ENCODE measurements at regions not wholly inside any gene's neighbourhood (a gene's known extent, or its start where the extent isn't known, plus 50 kb on each side); places are given as distances from the start of the nearest gene placed in this dataset.

DNA sequence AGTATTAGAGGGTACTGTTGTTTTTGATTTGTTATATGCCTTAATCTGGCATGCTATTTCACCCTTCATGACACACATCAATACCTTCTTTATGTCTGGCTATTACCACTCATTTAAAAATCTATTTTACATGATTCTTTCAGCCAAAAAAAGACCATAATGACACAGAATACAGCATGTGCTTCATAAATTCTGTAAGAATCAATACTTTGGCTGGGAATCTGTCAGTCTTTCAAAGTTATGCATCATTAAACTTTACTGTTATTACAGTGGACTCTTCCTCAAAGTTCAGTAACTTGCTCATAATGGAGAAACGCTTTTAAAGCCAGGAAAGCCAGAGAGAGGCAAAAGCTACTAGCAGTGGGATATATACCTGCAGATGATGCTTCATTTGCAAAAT is 247.2 kb upstream of the ADGRL2 start:
- Histone ChIP-seq H3K4me1 (peaks cover 0 to 11% (median 0%) of the 10 kb centered on the region in 9 donors), H3K27ac (no peak overlapping the region), H3K36me3 (no peaks in the 10 kb centered on the region), H3K27me3 (no peaks in the 10 kb centered on the region), H3K4me3 (no peak overlapping the region), H3K9me3 (no peaks in the 10 kb centered on the region)
- DNase-seq (no peak), ATAC-seq (no peak)
- TF ChIP-seq, protein P1, sequence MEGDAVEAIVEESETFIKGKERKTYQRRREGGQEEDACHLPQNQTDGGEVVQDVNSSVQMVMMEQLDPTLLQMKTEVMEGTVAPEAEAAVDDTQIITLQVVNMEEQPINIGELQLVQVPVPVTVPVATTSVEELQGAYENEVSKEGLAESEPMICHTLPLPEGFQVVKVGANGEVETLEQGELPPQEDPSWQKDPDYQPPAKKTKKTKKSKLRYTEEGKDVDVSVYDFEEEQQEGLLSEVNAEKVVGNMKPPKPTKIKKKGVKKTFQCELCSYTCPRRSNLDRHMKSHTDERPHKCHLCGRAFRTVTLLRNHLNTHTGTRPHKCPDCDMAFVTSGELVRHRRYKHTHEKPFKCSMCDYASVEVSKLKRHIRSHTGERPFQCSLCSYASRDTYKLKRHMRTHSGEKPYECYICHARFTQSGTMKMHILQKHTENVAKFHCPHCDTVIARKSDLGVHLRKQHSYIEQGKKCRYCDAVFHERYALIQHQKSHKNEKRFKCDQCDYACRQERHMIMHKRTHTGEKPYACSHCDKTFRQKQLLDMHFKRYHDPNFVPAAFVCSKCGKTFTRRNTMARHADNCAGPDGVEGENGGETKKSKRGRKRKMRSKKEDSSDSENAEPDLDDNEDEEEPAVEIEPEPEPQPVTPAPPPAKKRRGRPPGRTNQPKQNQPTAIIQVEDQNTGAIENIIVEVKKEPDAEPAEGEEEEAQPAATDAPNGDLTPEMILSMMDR (IDR thresholded peaks at IDR 0.05), result no peak
- 95 to 97% methylated on average over 1 of the region's 1 CpG for WGBS, 2 donors
- intact Hi-C loops (cut with DNase I), result loop anchor here in 4 of 10 donors (10.0 kb wide), 2 partner anchors 201 to 249 kb away; no protein-coding TSS in a partner anchor

DNA sequence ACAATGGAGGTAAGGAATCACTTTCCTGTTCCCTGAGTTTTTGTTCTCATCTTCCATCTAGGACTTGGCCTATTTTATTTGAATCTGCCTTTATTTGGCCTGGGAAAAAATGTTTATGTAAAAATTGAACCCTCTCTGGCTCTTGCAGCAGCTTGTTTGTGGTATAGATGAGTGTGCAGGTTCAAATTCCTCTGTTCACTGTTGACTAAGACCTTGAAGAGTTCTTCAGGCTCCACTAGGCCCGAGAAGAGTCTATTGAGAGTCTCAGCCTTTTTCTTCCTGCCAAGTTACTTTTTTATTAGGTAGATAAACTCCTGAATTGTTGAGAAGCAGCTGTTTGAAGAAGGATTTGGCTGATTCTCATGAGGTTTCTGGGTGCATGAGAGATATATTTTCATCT is 248.8 kb upstream of the ADGRL2 start:
- TF ChIP-seq, protein P1 (IDR thresholded peaks at IDR 0.05), result no peak
- DNase-seq, result no peak
- no peak overlapping the region for H3K27ac ChIP-seq
- H3K27me3 ChIP-seq, result no peaks in the 10 kb centered on the region
- no peaks in the 10 kb centered on the region for H3K36me3 ChIP-seq
- no peaks in the 10 kb centered on the region for H3K9me3 ChIP-seq
- WGBS, 2 donors, result 77 to 79% methylated on average over 1 of the region's 1 CpG
- intact Hi-C loops (cut with DNase I), result loop anchor here in 4 of 10 donors (2.0 to 10.0 kb wide), 3 partner anchors 137 to 247 kb away; no protein-coding TSS in a partner anchor
- peaks cover 0 to 13% (median 0%) of the 10 kb centered on the region in 9 donors for H3K4me1 ChIP-seq
- H3K4me3 ChIP-seq, result no peak overlapping the region
- no peak for ATAC-seq

DNA sequence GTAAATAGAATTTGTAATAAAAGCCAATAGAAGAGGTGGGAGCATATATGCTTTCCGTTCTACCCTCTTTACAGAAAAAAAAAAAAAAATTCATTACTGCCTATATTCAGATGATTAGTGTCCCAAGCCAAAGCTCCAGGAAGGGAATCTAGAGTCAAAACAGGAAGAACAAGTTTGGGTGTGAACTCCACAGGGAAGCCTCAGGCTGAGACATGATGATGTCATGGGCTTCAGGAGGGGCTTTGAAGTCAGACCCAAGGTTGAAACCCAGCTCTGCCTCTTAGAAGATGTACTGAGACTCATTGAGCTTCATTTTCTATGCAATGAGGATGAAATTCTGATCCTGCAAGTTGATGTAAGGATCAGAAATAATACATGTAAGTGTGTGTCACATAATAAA is 250.0 kb upstream of the ADGRL2 start:
- intact Hi-C loops (cut with DNase I), result loop anchor here in 4 of 10 donors (2.0 to 10.0 kb wide), 3 partner anchors 136 to 246 kb away; no protein-coding TSS in a partner anchor
- TF ChIP-seq, protein P1 (IDR thresholded peaks at IDR 0.05), result no peak

DNA sequence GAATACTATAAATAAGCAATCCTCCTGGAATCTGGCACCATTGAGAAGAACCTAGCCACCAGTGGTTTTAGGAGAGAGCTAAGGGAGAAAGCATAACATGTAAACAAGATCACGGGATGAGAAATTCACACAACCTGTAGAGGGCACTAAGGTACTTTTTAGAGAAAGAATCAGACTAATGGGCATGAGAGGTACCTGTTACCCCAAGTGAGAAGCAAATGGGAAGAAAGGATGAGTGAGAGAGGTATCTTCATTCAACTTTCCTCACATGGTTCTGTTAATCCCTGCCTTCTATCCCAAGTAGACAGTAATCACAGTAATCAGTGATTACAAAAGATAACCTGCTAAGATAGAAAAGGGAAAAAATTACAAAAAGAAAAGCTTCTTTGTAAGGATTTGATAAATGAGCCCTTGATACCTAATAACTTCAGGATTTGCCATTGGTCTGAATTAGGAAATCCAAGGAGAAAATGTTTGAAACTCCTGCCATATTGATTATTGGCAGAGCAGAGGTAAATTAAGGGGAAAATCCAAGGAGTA is 251.1 kb upstream of the ADGRL2 start:
- H3K9me3 ChIP-seq, result no peaks in the 10 kb centered on the region
- intact Hi-C loops (cut with DNase I), result loop anchor here in 8 of 10 donors (2.0 to 10.0 kb wide), 5 partner anchors 135 to 245 kb away; no protein-coding TSS in a partner anchor
- WGBS, 2 donors, result 24 to 28% methylated on average over 1 of the region's 1 CpG
- no peak overlapping the region for H3K4me3 ChIP-seq
- ATAC-seq, result peak in 6 of 8 donors; percentile 59 to 75 (median 68)
- H3K27me3 ChIP-seq, result no peaks in the 10 kb centered on the region
- H3K36me3 ChIP-seq, result no peaks in the 10 kb centered on the region
- DNase-seq, result no peak
- H3K4me1 ChIP-seq, result peaks cover 0 to 13% (median 0%) of the 10 kb centered on the region in 9 donors
- no peak overlapping the region for H3K27ac ChIP-seq
- TF ChIP-seq, protein P1 (IDR thresholded peaks at IDR 0.05), result peak; percentile 6 to 66 (median 48)

More for the DNA sequence above, 250.0 kb upstream of the ADGRL2 start:
- no peaks in the 10 kb centered on the region for H3K27me3 ChIP-seq
- ATAC-seq (peak in 4 of 8 donors; percentile 48 to 76 (median 55)), DNase-seq (no peak)
- no peaks in the 10 kb centered on the region for H3K36me3 ChIP-seq
- H3K9me3 ChIP-seq, result no peaks in the 10 kb centered on the region
- 70 to 71% methylated on average over 1 of the region's 1 CpG for WGBS, 2 donors
- H3K4me1 ChIP-seq, result peaks cover 0 to 13% (median 0%) of the 10 kb centered on the region in 9 donors
- no peak overlapping the region for H3K4me3 ChIP-seq
- no peak overlapping the region for H3K27ac ChIP-seq
